H9 (cell line): ENCODE measurements at regions not wholly inside any gene's neighbourhood (a gene's known extent, or its start where the extent isn't known, plus 50 kb on each side); places are given as distances from the start of the nearest gene placed in this dataset.

Source experiments
- DNase-seq: peaks from one replicate; pipeline ENCODE4 v3.0.0-alpha.2; 2017
- H2AFZ ChIP-seq: one replicate; pipeline ENCODE4 v1.6.1; 2013; ENCODE audit warnings: mild to moderate bottlenecking, low read length, control low read depth, moderate library complexity
- H2AK5ac ChIP-seq: 2 replicates; pipeline ENCODE4 v1.6.1; 2013; ENCODE audit warnings: low read length, control low read depth, mixed read lengths; ENCODE audit not compliant: insufficient read length
- H2BK120ac ChIP-seq: one replicate; pipeline ENCODE4 v1.6.1; 2013; ENCODE audit warnings: low read depth, mild to moderate bottlenecking, low read length, control low read depth, inconsistent platforms; ENCODE audit not compliant: poor library complexity, severe bottlenecking
- H2BK12ac ChIP-seq: 2 replicates; pipeline ENCODE4 v1.6.1; 2013; ENCODE audit warnings: low read length, control low read depth, mixed read lengths, low read depth; ENCODE audit not compliant: insufficient read length
- H2BK15ac ChIP-seq: 2 replicates; pipeline ENCODE4 v1.6.1; 2013; ENCODE audit warnings: low read depth, low read length, control low read depth
- H2BK20ac ChIP-seq: one replicate; pipeline ENCODE4 v1.6.1; 2013; ENCODE audit warnings: low read depth, mild to moderate bottlenecking, low read length, control low read depth, inconsistent platforms; ENCODE audit not compliant: poor library complexity, severe bottlenecking
- H2BK5ac ChIP-seq: 2 replicates; pipeline ENCODE4 v1.6.1; 2013; ENCODE audit warnings: low read length, control low read depth, mixed read lengths; ENCODE audit not compliant: insufficient read length
- H3K14ac ChIP-seq: 2 replicates; pipeline ENCODE4 v1.6.1; 2013; ENCODE audit warnings: low read length, control low read depth; ENCODE audit not compliant: insufficient read depth
- H3K18ac ChIP-seq: 2 replicates; pipeline ENCODE4 v1.6.1; 2013; ENCODE audit warnings: low read depth, mild to moderate bottlenecking, mixed read lengths, low read length, control low read depth; ENCODE audit not compliant: insufficient read length
- H3K23ac ChIP-seq: 2 replicates; pipeline ENCODE4 v1.6.1; 2013; ENCODE audit warnings: low read length, control low read depth, mixed read lengths, low read depth; ENCODE audit not compliant: insufficient read length
- H3K23me2 ChIP-seq: 2 replicates; pipeline ENCODE4 v1.6.1; 2013; ENCODE audit warnings: low read depth, mild to moderate bottlenecking, mixed read lengths, low read length, control low read depth; ENCODE audit not compliant: insufficient read length, poor library complexity, severe bottlenecking
- H3K27ac ChIP-seq: 2 replicates; pipeline ENCODE4 v1.5.1; 2013; ENCODE audit warnings: low read length, control low read depth, mixed read lengths, low read depth; ENCODE audit not compliant: insufficient read length
- H3K27me3 ChIP-seq: 2 replicates; pipeline ENCODE4 v1.6.1; 2013; ENCODE audit warnings: low read length, control low read depth, inconsistent platforms; ENCODE audit not compliant: insufficient read depth
- H3K4ac ChIP-seq: 2 replicates; pipeline ENCODE4 v1.6.1; 2013; ENCODE audit warnings: low read depth, mild to moderate bottlenecking, control low read depth, inconsistent platforms, low read length, moderate library complexity
- H3K4me1 ChIP-seq: 2 replicates; pipeline ENCODE4 v1.6.1; 2013; ENCODE audit warnings: low read length, control low read depth, inconsistent platforms; ENCODE audit not compliant: insufficient read depth
- H3K4me2 ChIP-seq: 2 replicates; pipeline ENCODE4 v1.6.1; 2013; ENCODE audit warnings: low read length, control low read depth, mixed read lengths; ENCODE audit not compliant: insufficient read length, insufficient read depth
- H3K56ac ChIP-seq: 2 replicates; pipeline ENCODE4 v1.6.1; 2013; ENCODE audit warnings: low read depth, mild to moderate bottlenecking, mixed read lengths, low read length, control low read depth; ENCODE audit not compliant: insufficient read length
- H3K79me1 ChIP-seq: 2 replicates; pipeline ENCODE4 v1.6.1; 2013; ENCODE audit warnings: low read depth, mild to moderate bottlenecking, moderate library complexity, low read length, control low read depth, inconsistent platforms; ENCODE audit not compliant: insufficient read depth, poor library complexity, severe bottlenecking
- H3K79me2 ChIP-seq: 2 replicates; pipeline ENCODE4 v1.6.1; 2013; ENCODE audit warnings: low read length, control low read depth, inconsistent platforms; ENCODE audit not compliant: insufficient read depth
- H3K9ac ChIP-seq: 2 replicates; pipeline ENCODE4 v1.6.1; 2013; ENCODE audit warnings: low read length, control low read depth, mixed read lengths; ENCODE audit not compliant: insufficient read length; ENCODE audit errors: extremely low read depth
- H3K9me3 ChIP-seq: one replicate; pipeline ENCODE4 v1.6.1; 2013; ENCODE audit warnings: low read depth, low read length, inconsistent platforms; ENCODE audit not compliant: control insufficient read depth
- H3T11ph ChIP-seq: one replicate; pipeline ENCODE4 v1.6.1; 2013; ENCODE audit warnings: mild to moderate bottlenecking, low read length, control low read depth, inconsistent platforms
- H4K20me1 ChIP-seq: one replicate; pipeline ENCODE4 v1.6.1; 2013; ENCODE audit not compliant: control insufficient read depth, insufficient read length, insufficient read depth
- H4K5ac ChIP-seq: 2 replicates; pipeline ENCODE4 v1.6.1; 2013; ENCODE audit warnings: low read depth, mild to moderate bottlenecking, mixed read lengths, low read length, control low read depth; ENCODE audit not compliant: insufficient read length
- H4K8ac ChIP-seq: replicated peaks from 2 replicates; pipeline ENCODE4 v1.6.1; 2013; ENCODE audit warnings: low read length, control low read depth, mixed read lengths, low read depth; ENCODE audit not compliant: insufficient read length
- H4K91ac ChIP-seq: 2 replicates; pipeline ENCODE4 v1.6.1; 2013; ENCODE audit warnings: low read depth, mild to moderate bottlenecking, moderate library complexity, mixed read lengths, low read length, control low read depth; ENCODE audit not compliant: insufficient read length
- H3K27ac Mint-ChIP-seq, 3 experiments: 2 replicates in 2 of 3; 3 replicates in 1 of 3; pipeline ENCODE4 v1.8.0; 2020 to 2021; ENCODE audit warnings: mixed read lengths in 3 of 3, mild to moderate bottlenecking in 1 of 3, moderate library complexity in 1 of 3
- H3K27me3 Mint-ChIP-seq: 2 replicates; pipeline ENCODE4 v1.8.0; 2021; ENCODE audit warnings: low read depth, mild to moderate bottlenecking, moderate library complexity, mixed read lengths
- H3K36me3 Mint-ChIP-seq, 3 experiments: 2 replicates in 2 of 3; 3 replicates in 1 of 3; pipeline ENCODE4 v1.8.0; 2020 to 2021; ENCODE audit warnings: low read depth in 3 of 3, mixed read lengths in 3 of 3; ENCODE audit not compliant: insufficient read depth in 1 of 3
- H3K4me1 Mint-ChIP-seq, 2 experiments: 2 replicates each; pipeline ENCODE4 v1.8.0; 2020; ENCODE audit warnings: mixed read lengths in 2 of 2
- H3K4me3 Mint-ChIP-seq, 2 experiments: 2 replicates in 1 of 2; 3 replicates in 1 of 2; pipeline ENCODE4 v1.8.0; 2020 to 2021; ENCODE audit warnings: mild to moderate bottlenecking in 2 of 2, mixed read lengths in 2 of 2, moderate library complexity in 1 of 2
- H3K9me3 Mint-ChIP-seq, 2 experiments: 2 replicates in 1 of 2; 3 replicates in 1 of 2; pipeline ENCODE4 v1.8.0; 2020; ENCODE audit warnings: mild to moderate bottlenecking in 2 of 2, mixed read lengths in 2 of 2, moderate library complexity in 1 of 2
- CTCF ChIP-seq: fragments of 200-600 bp; sonication (generic); conservative IDR thresholded peaks from 3 replicates; pipeline ENCODE4 v1.8.0; 2021; ENCODE audit warnings: antibody characterized with exemption, mild to moderate bottlenecking
- WGBS: extraction: QIAGEN DNeasy Blood & Tissue Kit; methylation state at CpG from one replicate; pipeline ENCODE4 v1.1.7; 2013; ENCODE audit warnings: missing lambda C conversion rate, low lambda C conversion rate, mixed read lengths; ENCODE audit not compliant: insufficient read length; ENCODE audit errors: extremely low coverage; 5-methylcytosine and 5-hydroxymethylcytosine counted together

GRCh38 chr2:129192117-129192516 lies 787.3 kb upstream of the RAB6C start:
- peaks cover 15% of the 10 kb centered on the region for H3K27me3 Mint-ChIP-seq
- Histone ChIP-seq H3K14ac (0 out of 2 replicates have a peak overlapping the region, but pooled peaks have one; percentile 39), H3K23ac (no peak overlapping the region), H2BK5ac (no peak overlapping the region), H2BK12ac (peak overlapping the region; percentile 4), H2BK15ac (no peak overlapping the region), H2AFZ (no peak overlapping the region), H3K9me3 (no peaks in the 10 kb centered on the region), H3K9ac (no peak overlapping the region), H4K91ac (no peak overlapping the region), H4K20me1 (no peaks in the 10 kb centered on the region), H3K4me1 (peaks cover 5% of the 10 kb centered on the region; the same call in 1 of the 2 replicates), H2BK120ac (no peak overlapping the region), H3K79me1 (no peaks in the 10 kb centered on the region), H3T11ph (no peak overlapping the region), H3K56ac (no peak overlapping the region), H4K8ac (no peak overlapping the region), H3K23me2 (no peaks in the 10 kb centered on the region), H3K4me2 (no peak overlapping the region), H2AK5ac (no peak overlapping the region), H3K4ac (no peak overlapping the region), H3K27me3 (no peaks in the 10 kb centered on the region), H2BK20ac (no peak overlapping the region), H3K18ac (peak overlapping the region; percentile 31), H3K27ac (no peak overlapping the region), H3K79me2 (no peaks in the 10 kb centered on the region), H4K5ac (no peak overlapping the region)
- no CpG with 5 or more reads among the region's 5 CpGs for WGBS
- peak overlapping the region in 2 of 3 experiments; percentile 21 to 44; a peak in 2 of 7 replicates for H3K27ac Mint-ChIP-seq
- peaks cover 0 to 2% (median 0%) of the 10 kb centered on the region in 3 experiments; a peak in 2 of 7 replicates for H3K36me3 Mint-ChIP-seq
- DNase-seq, result peak; percentile 39
- H3K4me3 Mint-ChIP-seq, result no peak overlapping the region
- no peaks in the 10 kb centered on the region; a peak in 1 of 5 replicates for H3K9me3 Mint-ChIP-seq
- H3K4me1 Mint-ChIP-seq, result peaks cover 44 to 48% of the 10 kb centered on the region in 2 experiments
- TF ChIP-seq CTCF, result peak; percentile 50
